Psoas muscle (tissue), 7 donors: ENCODE measurements at regions not wholly inside any gene's neighbourhood (a gene's known extent, or its start where the extent isn't known, plus 50 kb on each side); places are given as distances from the start of the nearest gene placed in this dataset.
A peak's percentile ranks its signal among the peaks of the same experiment; 100 is the strongest.
"Not testable (repeated sequence)": the region's sequence is repeated elsewhere in the genome, so short reads cannot be mapped to it uniquely, and the experiment has no call there.

Source experiments
- ATAC-seq, 4 donors: fragments of 200-7000 bp; cut with Tn5 transposase; one replicate each; pipeline ENCODE4 v1.9.1; 2020; ENCODE audit warnings: moderate library complexity in 3 of 4, mild to moderate bottlenecking in 2 of 4
- DNase-seq, 2 donors: peaks; one replicate each; pipeline ENCODE4 v3.0.0-alpha.2; 2020
- H3K27ac ChIP-seq: fragments of 200-600 bp; one replicate; pipeline ENCODE4 v1.8.0; 2022
- H3K27me3 ChIP-seq, 3 donors: fragments of 200-600 bp in 1 of 3; one replicate each; pipeline versions ENCODE4 v1.6.1 to v1.8.0; 2013 to 2022; ENCODE audit warnings: low read length in 2 of 3, mild to moderate bottlenecking in 2 of 3, moderate library complexity in 1 of 3; ENCODE audit not compliant: insufficient read depth in 3 of 3
- H3K36me3 ChIP-seq, 2 donors: fragments of 200-600 bp in 1 of 2; one replicate each; pipeline versions ENCODE4 v1.6.1 to v1.8.0; 2013 to 2022; ENCODE audit warnings: low read depth in 1 of 2, mild to moderate bottlenecking in 1 of 2, moderate library complexity in 1 of 2; ENCODE audit not compliant: insufficient read depth in 1 of 2
- H3K4me1 ChIP-seq: fragments of 200-600 bp; one replicate; pipeline ENCODE4 v1.8.0; 2022
- H3K4me3 ChIP-seq: fragments of 200-600 bp; one replicate; pipeline ENCODE4 v1.8.0; 2022; ENCODE audit warnings: mild to moderate bottlenecking
- H3K9me3 ChIP-seq: fragments of 200-600 bp; one replicate; pipeline ENCODE4 v1.8.0; 2022
- WGBS, 3 donors: extraction: QIAGEN DNeasy Blood & Tissue Kit; methylation state at CpG; one replicate each; pipeline versions ENCODE4 v1.1.6 to v1.1.7; 2013; 5-methylcytosine and 5-hydroxymethylcytosine counted together
- intact Hi-C, 2 donors: fragments of 100-400 bp; cut with DNase I; formaldehyde crosslinking; loops; one replicate each; pipeline versions ENCODE4 v1.11.0 to v1.14.2; 2022
- TF ChIP-seq, protein P1 (sequence below): fragments of 200-600 bp; IDR thresholded peaks from one replicate; pipeline ENCODE4 v1.8.0; 2022; ENCODE audit warnings: antibody characterized with exemption
- donor health status: healthy with polysubstance abuse.
- donor health status: DM: no; HTN: no; CAD: no; lungs with moderate emphysema.
- donor health status: Bipolar disorder and iron deficiency.
- donor health status: healthy.
- donor health status: DM: yes; HTN: yes; CAD: no.
- donor health status: DM: no; HTN: no; CAD: no.
- donor health status: DM: yes; HTN: yes; CAD: no.

DNA sequence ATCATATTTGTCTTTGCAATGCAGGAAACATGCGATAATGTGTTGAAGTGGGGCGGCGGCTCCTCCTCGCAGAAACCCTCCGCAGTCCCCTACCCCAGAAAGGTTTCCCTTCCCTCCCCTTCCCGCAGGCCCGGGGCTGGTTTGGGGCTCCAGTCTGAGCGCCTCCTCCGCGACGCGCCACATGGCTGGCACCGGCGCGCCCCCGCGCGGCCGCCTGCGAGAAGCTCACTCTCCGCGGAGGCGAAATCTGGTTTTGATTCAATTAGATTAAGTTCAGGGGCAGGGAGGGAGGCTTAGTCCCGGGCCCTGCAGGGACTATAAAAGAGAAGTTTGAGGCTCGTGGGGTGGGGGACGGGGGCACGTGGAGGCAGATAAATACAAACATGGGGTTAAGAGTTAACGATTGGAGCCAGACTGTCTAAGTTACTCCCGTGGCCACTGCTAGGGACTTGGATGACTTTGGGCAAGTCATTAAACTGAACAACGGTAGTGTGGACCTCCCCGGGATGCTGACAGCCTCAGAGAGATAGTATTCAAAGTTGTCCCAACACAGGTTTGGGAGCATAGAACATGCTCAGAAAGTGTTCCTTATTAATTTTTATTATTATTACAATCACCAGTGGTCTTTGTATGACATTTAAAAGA is 69.4 kb downstream of the MSX2 start:
- no peaks in the 10 kb centered on the region for H3K4me1 ChIP-seq
- WGBS, 3 donors = 1 to 2% (median 2%) methylated on average over 31 of the region's 31 CpGs
- H3K27ac ChIP-seq = no peak overlapping the region
- no peaks in the 10 kb centered on the region for H3K9me3 ChIP-seq
- H3K27me3 ChIP-seq = peaks cover 2 to 15% (median 10%) of the 10 kb centered on the region in 3 donors
- peak; percentile 59 to 79 (median 72) for ATAC-seq
- TF ChIP-seq, protein P1, sequence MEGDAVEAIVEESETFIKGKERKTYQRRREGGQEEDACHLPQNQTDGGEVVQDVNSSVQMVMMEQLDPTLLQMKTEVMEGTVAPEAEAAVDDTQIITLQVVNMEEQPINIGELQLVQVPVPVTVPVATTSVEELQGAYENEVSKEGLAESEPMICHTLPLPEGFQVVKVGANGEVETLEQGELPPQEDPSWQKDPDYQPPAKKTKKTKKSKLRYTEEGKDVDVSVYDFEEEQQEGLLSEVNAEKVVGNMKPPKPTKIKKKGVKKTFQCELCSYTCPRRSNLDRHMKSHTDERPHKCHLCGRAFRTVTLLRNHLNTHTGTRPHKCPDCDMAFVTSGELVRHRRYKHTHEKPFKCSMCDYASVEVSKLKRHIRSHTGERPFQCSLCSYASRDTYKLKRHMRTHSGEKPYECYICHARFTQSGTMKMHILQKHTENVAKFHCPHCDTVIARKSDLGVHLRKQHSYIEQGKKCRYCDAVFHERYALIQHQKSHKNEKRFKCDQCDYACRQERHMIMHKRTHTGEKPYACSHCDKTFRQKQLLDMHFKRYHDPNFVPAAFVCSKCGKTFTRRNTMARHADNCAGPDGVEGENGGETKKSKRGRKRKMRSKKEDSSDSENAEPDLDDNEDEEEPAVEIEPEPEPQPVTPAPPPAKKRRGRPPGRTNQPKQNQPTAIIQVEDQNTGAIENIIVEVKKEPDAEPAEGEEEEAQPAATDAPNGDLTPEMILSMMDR = peak; percentile 68
- no peaks in the 10 kb centered on the region for H3K36me3 ChIP-seq
- peak; percentile 45 to 65 for DNase-seq
- H3K4me3 ChIP-seq = no peak overlapping the region
- intact Hi-C loops = loop anchor here (2.0 kb wide), 2 partner anchors 373 to 375 kb away; no protein-coding TSS in a partner anchor

DNA sequence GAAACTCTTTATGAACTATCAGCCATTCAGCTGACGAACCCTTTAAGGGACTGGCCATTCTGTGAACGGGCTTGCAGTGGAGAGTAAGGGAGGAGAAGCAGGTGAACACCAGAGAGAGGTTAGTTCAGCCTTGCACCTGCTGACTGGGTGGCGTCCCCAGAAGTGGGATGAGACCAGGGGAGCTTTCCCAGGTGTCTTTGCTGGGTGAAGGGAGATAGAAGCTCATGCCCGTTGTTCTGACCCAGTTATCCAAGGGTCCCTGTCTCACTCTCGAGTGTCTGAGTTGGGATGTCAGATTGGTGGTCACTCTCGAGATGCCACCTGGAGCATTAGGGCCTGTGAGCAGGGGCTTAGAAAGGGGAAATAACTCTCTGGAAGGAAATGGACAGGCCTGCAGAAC is 68.7 kb downstream of the MSX2 start:
- H3K27me3 ChIP-seq = peaks cover 2 to 17% (median 9%) of the 10 kb centered on the region in 3 donors
- WGBS, 3 donors = 58 to 82% (median 69%) methylated on average over 6 of the region's 6 CpGs
- ATAC-seq (no peak), DNase-seq (no peak)
- TF ChIP-seq, protein P1 = no peak
- no peaks in the 10 kb centered on the region for H3K36me3 ChIP-seq
- H3K9me3 ChIP-seq = no peaks in the 10 kb centered on the region
- no peaks in the 10 kb centered on the region for H3K4me1 ChIP-seq
- H3K4me3 ChIP-seq = no peak overlapping the region
- no peak overlapping the region for H3K27ac ChIP-seq
- intact Hi-C loops = loop anchor here (2.0 kb wide), 2 partner anchors 372 to 374 kb away; no protein-coding TSS in a partner anchor

DNA sequence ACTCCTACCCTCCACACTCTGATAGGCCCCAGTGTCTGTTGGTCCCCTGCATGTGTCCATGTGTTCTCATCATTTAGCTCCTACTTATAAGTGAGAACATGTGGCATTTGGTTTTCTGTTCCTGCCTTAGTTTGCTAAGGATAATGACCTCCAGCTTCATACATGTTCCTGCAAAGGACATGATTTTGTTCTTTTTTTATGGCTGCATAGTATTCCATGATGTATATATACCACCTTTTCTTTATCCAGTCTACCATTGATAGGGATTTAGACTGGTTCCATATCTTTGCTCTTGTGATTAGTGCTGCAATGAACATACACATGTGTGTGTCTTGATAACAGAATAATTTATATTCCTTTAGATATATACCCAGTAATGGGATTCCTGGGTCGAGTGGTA is 67.9 kb downstream of the MSX2 start:
- not testable (repeated sequence) for H3K27ac ChIP-seq, DNase-seq, ATAC-seq, H3K4me1 ChIP-seq, H3K9me3 ChIP-seq, H3K4me3 ChIP-seq, H3K36me3 ChIP-seq
- H3K27me3 ChIP-seq = peaks cover 0 to 19% (median 7%) of the 10 kb centered on the region in 3 donors
- 73 to 79% (median 76%) methylated on average over 1 of the region's 1 CpG for WGBS, 3 donors
- intact Hi-C loops = loop anchor here (2.0 kb wide), 2 partner anchors 371 to 373 kb away; no protein-coding TSS in a partner anchor

DNA sequence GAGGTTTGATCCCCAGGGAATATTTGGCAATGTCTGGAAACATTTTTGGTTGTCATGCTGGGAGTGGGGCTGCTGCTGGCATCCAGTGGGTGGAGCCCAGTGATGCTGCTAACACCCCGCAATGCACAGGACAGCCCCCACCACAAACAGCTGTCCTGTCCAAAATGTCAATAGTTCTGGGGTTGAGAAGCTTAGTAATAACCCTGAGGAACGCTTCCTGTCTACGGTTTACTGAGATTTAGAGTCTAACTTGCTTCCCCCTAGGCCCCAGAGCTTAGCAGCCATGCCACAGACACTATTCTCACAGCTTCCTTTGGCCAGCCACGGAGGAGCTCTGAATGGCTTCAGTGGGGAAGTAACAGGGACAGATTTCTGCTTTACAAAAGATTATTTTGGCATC is 66.5 kb downstream of the MSX2 start:
- no peak overlapping the region for H3K4me3 ChIP-seq
- H3K27ac ChIP-seq = no peak overlapping the region
- no peaks in the 10 kb centered on the region for H3K4me1 ChIP-seq
- WGBS, 3 donors = 29 to 58% (median 49%) methylated on average over 4 of the region's 4 CpGs
- DNase-seq = no peak
- peaks cover under 1% of the 10 kb centered on the region for H3K9me3 ChIP-seq
- no peak for ATAC-seq
- intact Hi-C loops = no loop called here
- no peaks in the 10 kb centered on the region for H3K36me3 ChIP-seq
- TF ChIP-seq, protein P1 = no peak
- H3K27me3 ChIP-seq = peaks cover 0 to 13% (median 7%) of the 10 kb centered on the region in 3 donors

DNA sequence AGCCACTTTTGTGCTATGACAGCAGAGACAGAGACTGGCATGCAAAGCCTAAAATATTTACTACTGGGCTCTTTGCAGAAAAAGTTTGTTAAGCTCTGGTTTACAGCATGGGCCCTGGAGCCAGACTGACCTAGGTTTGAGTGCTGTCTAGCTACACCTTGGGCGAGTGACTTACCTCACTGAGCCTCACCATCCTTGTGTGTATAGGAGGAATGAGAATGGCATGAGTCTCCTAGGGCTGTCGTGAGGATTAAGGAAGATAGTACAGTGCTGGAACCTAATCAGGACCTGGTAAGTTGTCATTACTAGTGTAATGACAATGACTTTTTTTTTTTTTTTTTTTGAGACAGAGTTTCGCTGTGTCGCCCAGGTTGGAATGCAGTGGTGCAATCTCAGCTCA is 65.2 kb downstream of the MSX2 start:
- intact Hi-C loops = no loop called here
- no peak overlapping the region for H3K4me3 ChIP-seq
- no peak overlapping the region for H3K27ac ChIP-seq
- H3K4me1 ChIP-seq = no peaks in the 10 kb centered on the region
- no peak for DNase-seq
- TF ChIP-seq, protein P1 = no peak
- peaks cover 0 to 13% (median 6%) of the 10 kb centered on the region in 3 donors for H3K27me3 ChIP-seq
- H3K36me3 ChIP-seq = no peaks in the 10 kb centered on the region
- ATAC-seq = no peak
- H3K9me3 ChIP-seq = peaks cover 11% of the 10 kb centered on the region
- WGBS, 3 donors = 83 to 91% (median 89%) methylated on average over 2 to 4 of the region's 4 CpGs
